ENCODE measurements at regions not wholly inside any gene's neighbourhood (a gene's known extent, or its start where the extent isn't known, plus 50 kb on each side); places are given as distances from the start of the nearest gene placed in this dataset.

- Histone ChIP-seq H3K4me2 (ENCODE audit: insufficient read depth, insufficient read length, low read length) (no peak overlapping the region), H3K4me1 (ENCODE audit: insufficient read depth, low read length) (no peaks in the 10 kb centered on the region), H3K79me2 (ENCODE audit: insufficient read depth, low read length) (no peaks in the 10 kb centered on the region), H3K27me3 (ENCODE audit: insufficient read depth, low read length) (no peaks in the 10 kb centered on the region), H3K18ac (ENCODE audit: insufficient read length, low read depth, low read length) (no peak overlapping the region), H3K14ac (ENCODE audit: insufficient read depth, low read length) (no peak overlapping the region), H3K23ac (ENCODE audit: insufficient read length, low read depth, low read length) (no peak overlapping the region), H4K91ac (ENCODE audit: insufficient read length, low read depth, low read length) (no peak overlapping the region), H4K8ac (replicated peaks; ENCODE audit: insufficient read length, low read depth, low read length) (no peak overlapping the region), H3K4ac (ENCODE audit: low read depth, low read length) (no peak overlapping the region), H2BK15ac (ENCODE audit: low read depth, low read length) (no peak overlapping the region), H3K9ac (ENCODE audit: extremely low read depth, insufficient read length, low read length) (no peak overlapping the region), H2AK5ac (ENCODE audit: insufficient read length, low read length) (no peak overlapping the region), H2AFZ (ENCODE audit: low read length) (no peak overlapping the region), H2BK20ac (ENCODE audit: low read depth, low read length, poor library complexity, severe bottlenecking) (no peak overlapping the region), H3K27ac (ENCODE audit: insufficient read length, low read depth, low read length) (no peak overlapping the region), H3T11ph (ENCODE audit: low read length) (no peak overlapping the region), H3K79me1 (ENCODE audit: insufficient read depth, low read depth, low read length, poor library complexity, severe bottlenecking) (no peaks in the 10 kb centered on the region), H3K9me3 (ENCODE audit: control insufficient read depth, low read depth, low read length) (no peaks in the 10 kb centered on the region), H3K56ac (ENCODE audit: insufficient read length, low read depth, low read length) (no peak overlapping the region), H2BK120ac (ENCODE audit: low read depth, low read length, poor library complexity, severe bottlenecking) (no peak overlapping the region), H2BK5ac (ENCODE audit: insufficient read length, low read length) (no peak overlapping the region), H2BK12ac (ENCODE audit: insufficient read length, low read depth, low read length) (no peak overlapping the region), H3K23me2 (ENCODE audit: insufficient read length, low read depth, low read length, poor library complexity, severe bottlenecking) (no peaks in the 10 kb centered on the region), H4K20me1 (ENCODE audit: control insufficient read depth, insufficient read depth, insufficient read length) (no peaks in the 10 kb centered on the region), H4K5ac (ENCODE audit: insufficient read length, low read depth, low read length) (no peak overlapping the region)
- Mint-ChIP-seq H3K27ac (no peak overlapping the region), H3K36me3 (ENCODE audit: insufficient read depth in 1 of 3, low read depth in 3 of 3) (peaks cover 0 to 7% (median 2%) of the 10 kb centered on the region in 3 experiments; a peak in 4 of 7 replicates), H3K27me3 (ENCODE audit: low read depth) (no peaks in the 10 kb centered on the region; the same call in 1 of the 2 replicates), H3K4me3 (no peak overlapping the region), H3K4me1 (no peaks in the 10 kb centered on the region), H3K9me3 (peaks cover 13 to 23% of the 10 kb centered on the region in 2 experiments; a peak in 4 of 5 replicates)
- no CpG with 5 or more reads among the region's 1 CpG for WGBS (ENCODE audit: extremely low coverage, insufficient read length, low lambda C conversion rate)
- TF ChIP-seq CTCF (conservative IDR thresholded peaks at IDR 0.05): no peak
- DNase-seq: no peak
These were observed 126.9 kb upstream of the SLC35F3 start for GRCh38 chr1:233777566-233777965.

All from H9 (cell line).